WTC11 (cell line): ENCODE measurements at regions not wholly inside any gene's neighbourhood (a gene's known extent, or its start where the extent isn't known, plus 50 kb on each side); places are given as distances from the start of the nearest gene placed in this dataset.

Experiments used
- ATAC-seq: fragments of 200-7000 bp; cut with Tn5 transposase; 2 replicates; pipeline ENCODE4 v1.10.0; 2021; ENCODE audit warnings: mild to moderate bottlenecking, moderate library complexity
- CTCF ChIA-PET: fragments of 300-600 bp; sonication (Branson Sonifier 250); formaldehyde crosslinking; loops from one replicate; lab custom pipeline; 2021; ENCODE audit warnings: antibody characterized with exemption; lab: Charles Lee
- POLR2A ChIA-PET: fragments of 350-600 bp; sonication (Branson Sonifier 250); formaldehyde crosslinking; loops from one replicate; lab custom pipeline; 2021; ENCODE audit warnings: antibody characterized with exemption; lab: Charles Lee
- DNase-seq: peaks from one replicate; pipeline ENCODE4 v3.0.0; 2021; ENCODE audit warnings: low spot score
- H3K27ac Mint-ChIP-seq: 2 replicates; pipeline ENCODE4 v1.8.0; 2021; ENCODE audit warnings: mixed read lengths
- H3K27me3 Mint-ChIP-seq: 2 replicates; pipeline ENCODE4 v1.8.0; 2021; ENCODE audit warnings: low read depth, mild to moderate bottlenecking, moderate library complexity, mixed read lengths
- H3K36me3 Mint-ChIP-seq: 2 replicates; pipeline ENCODE4 v1.8.0; 2021; ENCODE audit warnings: mixed read lengths
- H3K4me1 Mint-ChIP-seq: 2 replicates; pipeline ENCODE4 v1.8.0; 2022; ENCODE audit warnings: mixed read lengths
- H3K4me3 Mint-ChIP-seq: 2 replicates; pipeline ENCODE4 v1.8.0; 2021; ENCODE audit warnings: mild to moderate bottlenecking, moderate library complexity, mixed read lengths
- H3K9me3 Mint-ChIP-seq: 2 replicates; pipeline ENCODE4 v1.8.0; 2021; ENCODE audit warnings: mixed read lengths
- AFF4 ChIP-seq: sonication (generic); formaldehyde crosslinking; IDR thresholded peaks from 2 replicates; pipeline ENCODE4 v1.8.1; 2023; ENCODE audit warnings: mild to moderate bottlenecking, missing genetic modification reagents, borderline replicate concordance
- AR ChIP-seq: fragments of 250-450 bp; sonication (Bioruptor Pico); IDR thresholded peaks from 2 replicates; pipeline ENCODE4 v1.9.0; 2021; ENCODE audit warnings: mild to moderate bottlenecking
- CREM ChIP-seq: sonication (generic); formaldehyde crosslinking; IDR thresholded peaks from 2 replicates; pipeline ENCODE4 v1.8.1; 2022; ENCODE audit warnings: mild to moderate bottlenecking, missing genetic modification reagents, moderate library complexity
- EMX1 ChIP-seq: fragments of 250-450 bp; sonication (Bioruptor Pico); IDR thresholded peaks from 2 replicates; pipeline ENCODE4 v1.8.0; 2021; ENCODE audit warnings: mild to moderate bottlenecking
- ESRRA ChIP-seq: sonication (generic); formaldehyde crosslinking; IDR thresholded peaks from 2 replicates; pipeline ENCODE4 v1.8.1; 2022; ENCODE audit warnings: mild to moderate bottlenecking, missing genetic modification reagents, borderline replicate concordance
- FOXP1 ChIP-seq: sonication (generic); formaldehyde crosslinking; IDR thresholded peaks from 2 replicates; pipeline ENCODE4 v1.8.0; 2022; ENCODE audit warnings: missing genetic modification reagents, mild to moderate bottlenecking, moderate library complexity, borderline replicate concordance
- GRHL2 ChIP-seq: fragments of 250-450 bp; sonication (Bioruptor Pico); IDR thresholded peaks from 2 replicates; pipeline ENCODE4 v1.8.0; 2022; ENCODE audit warnings: mild to moderate bottlenecking, moderate library complexity; ENCODE audit not compliant: insufficient replicate concordance, severe bottlenecking
- NFATC4 ChIP-seq: fragments of 250-450 bp; sonication (Bioruptor Pico); IDR thresholded peaks from 2 replicates; pipeline ENCODE4 v1.9.0; 2021; ENCODE audit warnings: mild to moderate bottlenecking
- NFE2L1 ChIP-seq: sonication (generic); formaldehyde crosslinking; IDR thresholded peaks from 2 replicates; pipeline ENCODE4 v1.8.1; 2023; ENCODE audit warnings: missing genetic modification reagents
- NR2C2 ChIP-seq: sonication (generic); formaldehyde crosslinking; IDR thresholded peaks from 2 replicates; pipeline ENCODE4 v1.8.0; 2022; ENCODE audit warnings: mild to moderate bottlenecking, missing genetic modification reagents
- OVOL2 ChIP-seq: fragments of 250-450 bp; sonication (Bioruptor Pico); IDR thresholded peaks from 2 replicates; pipeline ENCODE4 v1.9.0; 2021; ENCODE audit warnings: mild to moderate bottlenecking, borderline replicate concordance
- PREB ChIP-seq: sonication (generic); formaldehyde crosslinking; IDR thresholded peaks from 2 replicates; pipeline ENCODE4 v1.8.1; 2022; ENCODE audit warnings: mild to moderate bottlenecking, missing genetic modification reagents, moderate library complexity, borderline replicate concordance
- SMAD3 ChIP-seq: sonication (generic); formaldehyde crosslinking; IDR thresholded peaks from 2 replicates; pipeline ENCODE4 v1.8.0; 2022; ENCODE audit warnings: missing genetic modification reagents, mild to moderate bottlenecking, borderline replicate concordance
- SOX15 ChIP-seq: fragments of 250-450 bp; sonication (Bioruptor Pico); IDR thresholded peaks from 2 replicates; pipeline ENCODE4 v1.9.0; 2021; ENCODE audit warnings: mild to moderate bottlenecking
- TCF7 ChIP-seq: sonication (generic); formaldehyde crosslinking; IDR thresholded peaks from 2 replicates; pipeline ENCODE4 v1.8.0; 2022; ENCODE audit warnings: mild to moderate bottlenecking, low read depth, missing genetic modification reagents, moderate library complexity
- TEAD1 ChIP-seq: sonication (generic); formaldehyde crosslinking; IDR thresholded peaks from 2 replicates; pipeline ENCODE4 v1.8.0; 2022; ENCODE audit warnings: mild to moderate bottlenecking, missing genetic modification reagents
- TEAD4 ChIP-seq: sonication (generic); formaldehyde crosslinking; IDR thresholded peaks from 2 replicates; pipeline ENCODE4 v1.8.0; 2022; ENCODE audit warnings: mild to moderate bottlenecking, missing genetic modification reagents
- ZMAT4 ChIP-seq: fragments of 250-450 bp; sonication (Bioruptor Pico); IDR thresholded peaks from 2 replicates; pipeline ENCODE4 v1.9.0; 2021; ENCODE audit warnings: mild to moderate bottlenecking
- ZNF138 ChIP-seq: sonication (generic); formaldehyde crosslinking; conservative IDR thresholded peaks from 2 replicates; pipeline ENCODE4 v1.8.1; 2022; ENCODE audit warnings: mild to moderate bottlenecking, moderate library complexity, missing genetic modification reagents
- ZNF317 ChIP-seq: sonication (generic); formaldehyde crosslinking; IDR thresholded peaks from 2 replicates; pipeline ENCODE4 v1.8.1; 2023; ENCODE audit warnings: low read depth, mild to moderate bottlenecking, moderate library complexity, missing genetic modification reagents, borderline replicate concordance
- ZNF532 ChIP-seq: fragments of 250-450 bp; sonication (Bioruptor Pico); IDR thresholded peaks from 2 replicates; pipeline ENCODE4 v1.9.0; 2021; ENCODE audit warnings: mild to moderate bottlenecking, borderline replicate concordance

- TF ChIP-seq ZMAT4 (CRISPR knock-in tag) (no peak), NFATC4 (CRISPR knock-in tag) (no peak), SOX15 (CRISPR knock-in tag) (no peak), SMAD3 (CRISPR knock-in tag) (no peak), NFE2L1 (CRISPR knock-in tag) (no peak)
Observed at GRCh38 chr1:194102607-194103006, 916.2 kb upstream of the B3GALT2 start (continued).

- ATAC-seq (no peak), DNase-seq (no peak)
- ChIA-PET POLR2A (no interaction called here), CTCF (no interaction called here)
- H3K27ac Mint-ChIP-seq, result no peak overlapping the region
- H3K27me3 Mint-ChIP-seq, result no peaks in the 10 kb centered on the region
- no peaks in the 10 kb centered on the region for H3K9me3 Mint-ChIP-seq
- H3K36me3 Mint-ChIP-seq, result no peaks in the 10 kb centered on the region
- no peak for TF ChIP-seq AR (CRISPR knock-in tag)
- TF ChIP-seq CREM (CRISPR knock-in tag), result no peak
- no peak for TF ChIP-seq AFF4 (CRISPR knock-in tag)
- TF ChIP-seq ESRRA (CRISPR knock-in tag), result no peak
- H3K4me3 Mint-ChIP-seq, result no peak overlapping the region
- H3K4me1 Mint-ChIP-seq, result no peaks in the 10 kb centered on the region
Observed at GRCh38 chr1:194084755-194085154, 898.3 kb upstream of the B3GALT2 start.

- Mint-ChIP-seq H3K4me3 (no peak overlapping the region), H3K4me1 (peaks cover 1% of the 10 kb centered on the region; the same call in 1 of the 2 replicates), H3K27me3 (no peaks in the 10 kb centered on the region), H3K27ac (no peak overlapping the region)
- DNase-seq, result no peak
- ATAC-seq, result no peak
- TF ChIP-seq FOXP1 (CRISPR knock-in tag) (no peak), ZMAT4 (CRISPR knock-in tag) (no peak), TEAD4 (CRISPR knock-in tag) (no peak), TEAD1 (CRISPR knock-in tag) (no peak), ZNF317 (CRISPR knock-in tag) (no peak), ZNF532 (CRISPR knock-in tag) (no peak), OVOL2 (CRISPR knock-in tag) (no peak), ESRRA (CRISPR knock-in tag) (no peak), GRHL2 (CRISPR knock-in tag) (no peak), PREB (no peak), ZNF138 (CRISPR knock-in tag) (no peak), EMX1 (no peak), NR2C2 (CRISPR knock-in tag) (no peak), TCF7 (CRISPR knock-in tag) (no peak)
- TF ChIP-seq, all 79 proteins: peak for 0
- ChIA-PET POLR2A (no interaction called here), CTCF (no interaction called here)
- Mint-ChIP-seq H3K9me3 (peaks cover 8% of the 10 kb centered on the region), H3K36me3 (0 out of 2 replicates have a peak, but pooled peaks cover under 1% of the 10 kb centered on the region)
Observed at GRCh38 chr1:194081444-194081843, 895.0 kb upstream of the B3GALT2 start.
